H1 (cell line): ENCODE measurements at regions not wholly inside any gene's neighbourhood (a gene's known extent, or its start where the extent isn't known, plus 50 kb on each side); places are given as distances from the start of the nearest gene placed in this dataset.

ENCODE experiments used
- CTCF ChIA-PET: fragments of 300-600 bp; sonication (Branson Sonifier 250); formaldehyde crosslinking; loops from one replicate; lab custom pipeline; 2021; ENCODE audit not compliant: partially characterized antibody; lab: Charles Lee
- POLR2A ChIA-PET: fragments of 300-600 bp; sonication (Branson Sonifier 250); formaldehyde crosslinking; loops from one replicate; lab custom pipeline; 2021; ENCODE audit warnings: inconsistent platforms; ENCODE audit not compliant: partially characterized antibody; lab: Charles Lee
- DNase-seq, 2 experiments: peaks; one replicate each; pipeline versions ENCODE4 v3.0.0 to v3.0.0-alpha.2; 2010 to 2022; ENCODE audit warnings: low spot score in 2 of 2, low read depth in 1 of 2, mixed read lengths in 1 of 2
- FAIRE-seq: peaks from 2 replicates; lab custom pipeline; 2011; peaks lifted over from hg19 to GRCh38; lab: Jason Lieb, UNC
- H2AFZ ChIP-seq: 2 replicates; pipeline ENCODE4 v1.8.1; 2012; ENCODE audit warnings: low read length, inconsistent platforms
- H2AK5ac ChIP-seq: 2 replicates; pipeline ENCODE4 v1.6.1; 2013; ENCODE audit warnings: low read depth, low read length
- H2BK120ac ChIP-seq: replicated peaks from 2 replicates; pipeline ENCODE3; 2013; ENCODE audit warnings: low read depth, low read length, inconsistent platforms
- H2BK12ac ChIP-seq: 2 replicates; pipeline ENCODE4 v1.6.1; 2013; ENCODE audit warnings: low read depth, low read length
- H2BK15ac ChIP-seq: 2 replicates; pipeline ENCODE4 v1.6.1; 2013; ENCODE audit warnings: low read length
- H2BK20ac ChIP-seq: 2 replicates; pipeline ENCODE4 v1.6.1; 2013; ENCODE audit warnings: low read length
- H2BK5ac ChIP-seq: 2 replicates; pipeline ENCODE4 v1.6.1; 2013; ENCODE audit warnings: low read depth, low read length
- H3K14ac ChIP-seq: 2 replicates; pipeline ENCODE4 v1.6.1; 2013; ENCODE audit warnings: inconsistent platforms; ENCODE audit not compliant: insufficient read length
- H3K18ac ChIP-seq: 2 replicates; pipeline ENCODE4 v1.6.1; 2013; ENCODE audit warnings: low read length; ENCODE audit errors: extremely low read depth
- H3K23ac ChIP-seq: 2 replicates; pipeline ENCODE4 v1.6.1; 2013; ENCODE audit warnings: inconsistent platforms; ENCODE audit not compliant: insufficient read length
- H3K23me2 ChIP-seq: 2 replicates; pipeline ENCODE4 v1.6.1; 2013; ENCODE audit warnings: low read depth, low read length
- H3K27ac ChIP-seq: 2 replicates; pipeline ENCODE4 v1.6.1; 2011; ENCODE audit warnings: low read depth, low read length, inconsistent platforms
- H3K27me3 ChIP-seq, 4 experiments: replicated peaks in 1 of 4; 1 replicate in 1 of 4; 2 replicates in 3 of 4; pipeline versions ENCODE4 v1.6.1 to v1.8.1; 2011 to 2013; ENCODE audit warnings: low read length in 3 of 4, mild to moderate bottlenecking in 3 of 4, inconsistent platforms in 2 of 4, mixed read lengths in 2 of 4, moderate library complexity in 1 of 4; ENCODE audit not compliant: control insufficient read depth in 3 of 4, insufficient read depth in 3 of 4; ENCODE audit errors: extremely low read depth in 1 of 4
- H3K36me3 ChIP-seq, 4 experiments: 2 replicates each; pipeline versions ENCODE4 v1.6.1 to v1.8.1; 2011 to 2013; ENCODE audit warnings: mild to moderate bottlenecking in 4 of 4, low read length in 3 of 4, moderate library complexity in 2 of 4, control low read depth in 1 of 4, inconsistent platforms in 1 of 4; ENCODE audit not compliant: insufficient read depth in 4 of 4, control insufficient read depth in 2 of 4
- H3K4ac ChIP-seq: replicated peaks from 2 replicates; pipeline ENCODE3; 2013; ENCODE audit warnings: low read length, low read depth, mixed read lengths, inconsistent platforms; ENCODE audit not compliant: insufficient read length
- H3K4me1 ChIP-seq, 4 experiments: replicated peaks in 1 of 4; 1 replicate in 1 of 4; 2 replicates in 3 of 4; pipeline versions ENCODE4 v1.6.1 to v1.8.1; 2011 to 2013; ENCODE audit warnings: low read length in 3 of 4, inconsistent platforms in 2 of 4, mixed read lengths in 1 of 4; ENCODE audit not compliant: insufficient read depth in 4 of 4, control insufficient read depth in 3 of 4
- H3K4me2 ChIP-seq, 2 experiments: 2 replicates each; pipeline versions ENCODE4 v1.6.1 to v1.8.1; 2011 to 2013; ENCODE audit warnings: low read depth in 2 of 2, low read length in 2 of 2, control low read depth in 1 of 2, inconsistent platforms in 1 of 2, mild to moderate bottlenecking in 1 of 2; ENCODE audit not compliant: insufficient read depth in 1 of 2
- H3K4me3 ChIP-seq, 4 experiments: fragments of 200-600, 300-600 bp in 1 of 4; sonication (generic), shearing (Covaris generic), sonication (Bioruptor Twin) in 1 of 4; 2 replicates each; pipeline versions ENCODE4 v1.5.1 to v1.8.1; 2011 to 2016; ENCODE audit warnings: low read length in 4 of 4, low read depth in 3 of 4, control low read depth in 2 of 4, inconsistent platforms in 2 of 4, mild to moderate bottlenecking in 2 of 4, mixed read lengths in 1 of 4, moderate library complexity in 1 of 4; ENCODE audit not compliant: insufficient read depth in 2 of 4; ENCODE audit errors: extremely low read depth in 1 of 4
- H3K56ac ChIP-seq: replicated peaks from 2 replicates; pipeline ENCODE3; 2013; ENCODE audit warnings: low read depth, mild to moderate bottlenecking, mixed read lengths, low read length, inconsistent platforms; ENCODE audit not compliant: insufficient read length
- H3K79me1 ChIP-seq: 2 replicates; pipeline ENCODE4 v1.6.1; 2013; ENCODE audit warnings: low read depth, low read length, control low read depth
- H3K79me2 ChIP-seq, 2 experiments: 2 replicates each; pipeline versions ENCODE4 v1.6.1 to v1.8.1; 2012 to 2013; ENCODE audit warnings: low read length in 2 of 2, mild to moderate bottlenecking in 2 of 2, inconsistent platforms in 1 of 2; ENCODE audit not compliant: insufficient read depth in 2 of 2, control insufficient read depth in 1 of 2
- H3K9ac ChIP-seq, 4 experiments: replicated peaks in 1 of 4; 1 replicate in 1 of 4; 2 replicates in 3 of 4; pipeline versions ENCODE4 v1.6.1 to v1.8.1; 2011 to 2013; ENCODE audit warnings: low read depth in 3 of 4, low read length in 3 of 4, control low read depth in 2 of 4, mild to moderate bottlenecking in 2 of 4, moderate library complexity in 2 of 4, inconsistent platforms in 1 of 4; ENCODE audit errors: extremely low read depth in 1 of 4
- H3K9me3 ChIP-seq, 2 experiments: 2 replicates each; pipeline versions ENCODE4 v1.6.1 to v1.8.1; 2012 to 2013; ENCODE audit warnings: mild to moderate bottlenecking in 2 of 2, moderate library complexity in 2 of 2, control low read depth in 1 of 2, inconsistent platforms in 1 of 2, low read depth in 1 of 2, low read length in 1 of 2, mixed read lengths in 1 of 2; ENCODE audit not compliant: insufficient read depth in 2 of 2
- H4K20me1 ChIP-seq, 2 experiments: replicated peaks in 1 of 2; 2 replicates each; pipeline versions ENCODE3 to v1.8.1; 2011 to 2013; ENCODE audit warnings: inconsistent platforms in 2 of 2, low read length in 2 of 2, mild to moderate bottlenecking in 1 of 2; ENCODE audit not compliant: insufficient read depth in 2 of 2, control insufficient read depth in 1 of 2
- H4K5ac ChIP-seq: 2 replicates; pipeline ENCODE4 v1.6.1; 2013; ENCODE audit warnings: low read length, low read depth, mixed read lengths, inconsistent platforms; ENCODE audit not compliant: insufficient read length
- H4K8ac ChIP-seq: 2 replicates; pipeline ENCODE4 v1.8.0; 2013; ENCODE audit warnings: mild to moderate bottlenecking, moderate library complexity, low read length, inconsistent platforms; ENCODE audit not compliant: insufficient read depth; ENCODE audit errors: extremely low read depth
- H4K91ac ChIP-seq: replicated peaks from 2 replicates; pipeline ENCODE3; 2013; ENCODE audit warnings: low read length, mixed read lengths, inconsistent platforms; ENCODE audit not compliant: insufficient read length
- CBX5 ChIP-seq: fragments of 300-800, 300-1000 bp; sonication (generic); IDR thresholded peaks from 2 replicates; pipeline ENCODE4 v1.7.1; 2016; ENCODE audit warnings: antibody characterized with exemption, low read length, low read depth
- CBX8 ChIP-seq: fragments of 300-800, 300-1000 bp; sonication (generic); IDR thresholded peaks from 2 replicates; pipeline ENCODE4 v1.7.1; 2016; ENCODE audit warnings: low read depth, low read length, borderline replicate concordance
- EZH2 ChIP-seq: fragments of 200-600 bp; sonication (generic); IDR thresholded peaks from 2 replicates; pipeline ENCODE4 v1.7.1; 2012; ENCODE audit warnings: low read depth, mild to moderate bottlenecking, moderate library complexity, low read length, inconsistent platforms; ENCODE audit not compliant: severe bottlenecking
- KDM1A ChIP-seq: fragments of 200-600, 300-600 bp; sonication (generic); IDR thresholded peaks from 2 replicates; pipeline ENCODE4 v1.7.1; 2016; ENCODE audit warnings: mild to moderate bottlenecking, low read length, borderline replicate concordance
- RAD21 ChIP-seq, 2 experiments: IDR thresholded peaks in 1 of 2; conservative IDR thresholded peaks in 1 of 2; 2 replicates each; pipeline ENCODE4 v1.6.1; 2011; ENCODE audit warnings: low read depth in 2 of 2, low read length in 2 of 2, improper control_type of control experiment in 1 of 2, inconsistent platforms in 1 of 2, mild to moderate bottlenecking in 1 of 2, moderate library complexity in 1 of 2
- RNF2 ChIP-seq: fragments of 200-900, 300-1000 bp; sonication (generic); IDR thresholded peaks from 2 replicates; pipeline ENCODE4 v1.7.1; 2016; ENCODE audit warnings: borderline replicate concordance, low read depth, mild to moderate bottlenecking, antibody characterized with exemption, low read length; ENCODE audit not compliant: poor library complexity, severe bottlenecking; ENCODE audit errors: missing control alignments
- SP2 ChIP-seq: IDR thresholded peaks from 2 replicates; pipeline ENCODE4 v1.6.1; 2012; ENCODE audit warnings: mild to moderate bottlenecking, low read length, inconsistent platforms
- SRF ChIP-seq: IDR thresholded peaks from 2 replicates; pipeline ENCODE4 v1.6.1; 2011; ENCODE audit warnings: mild to moderate bottlenecking, low read depth, low read length, moderate library complexity
- TBP ChIP-seq: IDR thresholded peaks from 2 replicates; pipeline ENCODE4 v1.6.1; 2011; ENCODE audit warnings: low read depth, low read length, improper control_type of control experiment
- YY1 ChIP-seq: IDR thresholded peaks from 2 replicates; pipeline ENCODE4 v1.6.1; 2011; ENCODE audit warnings: low read depth, mild to moderate bottlenecking, low read length
- WGBS, 2 experiments: shearing (Covaris generic) in 1 of 2; methylation state at CpG; one replicate each; pipeline versions ENCODE4 v1.1.6 to v1.1.7; 2013 to 2015; ENCODE audit warnings: low lambda C conversion rate in 2 of 2, mixed read lengths in 2 of 2, inconsistent platforms in 1 of 2, low coverage in 1 of 2, missing lambda C conversion rate in 1 of 2; ENCODE audit not compliant: insufficient replicate concordance in 2 of 2, insufficient coverage in 1 of 2, insufficient read length in 1 of 2; ENCODE audit errors: extremely low coverage in 1 of 2, missing lambda C conversion rate in 1 of 2; 5-methylcytosine and 5-hydroxymethylcytosine counted together
- TF ChIP-seq, protein P1 (sequence below): IDR thresholded peaks from 2 replicates; pipeline ENCODE4 v1.6.1; 2012; ENCODE audit warnings: inconsistent platforms
- TF ChIP-seq, protein P2 (sequence below): IDR thresholded peaks from 2 replicates; pipeline ENCODE4 v1.6.1; 2012; ENCODE audit warnings: low read length, inconsistent platforms

DNA sequence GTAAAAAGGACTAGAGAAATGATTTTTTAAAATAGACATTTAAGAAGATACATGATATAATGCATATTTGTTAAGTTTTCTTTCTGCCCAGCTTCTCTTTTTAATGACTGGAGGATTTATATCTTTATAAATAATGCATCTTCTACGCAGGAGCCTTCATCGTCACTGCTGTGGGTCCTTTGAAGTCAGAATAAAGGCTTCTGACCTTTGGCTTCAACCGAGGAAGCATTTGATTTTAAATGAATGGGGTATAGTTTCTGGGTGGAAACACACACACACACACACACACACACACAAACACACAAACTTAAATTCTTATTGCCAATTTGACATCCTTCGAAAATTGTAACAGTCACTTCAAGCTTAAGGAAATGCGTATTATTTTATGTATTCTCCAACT, 690.9 kb downstream of the BRINP3 start:
- no peak overlapping the region for H3K56ac ChIP-seq
- H4K91ac ChIP-seq = no peak overlapping the region
- H3K36me3 ChIP-seq = no peaks in the 10 kb centered on the region
- H4K8ac ChIP-seq = no peak overlapping the region
- no peak overlapping the region for H2BK5ac ChIP-seq
- H4K5ac ChIP-seq = no peak overlapping the region
- H2AK5ac ChIP-seq = no peak overlapping the region
- H3K4me2 ChIP-seq = no peak overlapping the region
- H3K27ac ChIP-seq = no peak overlapping the region
- no peaks in the 10 kb centered on the region for H3K27me3 ChIP-seq
- no peak overlapping the region for H3K23ac ChIP-seq
- ChIA-PET POLR2A (no interaction called here), CTCF (no interaction called here)
- no peak overlapping the region for H3K4ac ChIP-seq
- H3K9ac ChIP-seq = no peak overlapping the region
- H3K14ac ChIP-seq = no peak overlapping the region
- H2BK15ac ChIP-seq = no peak overlapping the region
- no peak for DNase-seq
- H3K23me2 ChIP-seq = no peaks in the 10 kb centered on the region
- no peak overlapping the region for H3K4me3 ChIP-seq
- FAIRE-seq = no peak
- no peaks in the 10 kb centered on the region for H3K79me1 ChIP-seq
- no peak overlapping the region for H2AFZ ChIP-seq
- H4K20me1 ChIP-seq = no peaks in the 10 kb centered on the region
- no peaks in the 10 kb centered on the region for H3K79me2 ChIP-seq
- H2BK12ac ChIP-seq = no peak overlapping the region
- H3K4me1 ChIP-seq = no peaks in the 10 kb centered on the region
- H2BK120ac ChIP-seq = no peak overlapping the region
- H3K9me3 ChIP-seq = no peaks in the 10 kb centered on the region
- WGBS, 2 experiments = 89% methylated on average over 5 of the region's 5 CpGs; no CpG with 5 or more reads in 1 of the 2 experiments
- H3K18ac ChIP-seq = no peak overlapping the region
- no peak overlapping the region for H2BK20ac ChIP-seq
- TF ChIP-seq, protein P1, sequence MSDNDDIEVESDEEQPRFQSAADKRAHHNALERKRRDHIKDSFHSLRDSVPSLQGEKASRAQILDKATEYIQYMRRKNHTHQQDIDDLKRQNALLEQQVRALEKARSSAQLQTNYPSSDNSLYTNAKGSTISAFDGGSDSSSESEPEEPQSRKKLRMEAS = no peak
- no peak for TF ChIP-seq KDM1A
- no peak for TF ChIP-seq CBX5
- no peak for TF ChIP-seq TBP
- no peak for TF ChIP-seq SP2
- TF ChIP-seq, protein P2, sequence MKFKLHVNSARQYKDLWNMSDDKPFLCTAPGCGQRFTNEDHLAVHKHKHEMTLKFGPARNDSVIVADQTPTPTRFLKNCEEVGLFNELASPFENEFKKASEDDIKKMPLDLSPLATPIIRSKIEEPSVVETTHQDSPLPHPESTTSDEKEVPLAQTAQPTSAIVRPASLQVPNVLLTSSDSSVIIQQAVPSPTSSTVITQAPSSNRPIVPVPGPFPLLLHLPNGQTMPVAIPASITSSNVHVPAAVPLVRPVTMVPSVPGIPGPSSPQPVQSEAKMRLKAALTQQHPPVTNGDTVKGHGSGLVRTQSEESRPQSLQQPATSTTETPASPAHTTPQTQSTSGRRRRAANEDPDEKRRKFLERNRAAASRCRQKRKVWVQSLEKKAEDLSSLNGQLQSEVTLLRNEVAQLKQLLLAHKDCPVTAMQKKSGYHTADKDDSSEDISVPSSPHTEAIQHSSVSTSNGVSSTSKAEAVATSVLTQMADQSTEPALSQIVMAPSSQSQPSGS = no peak
- no peak for TF ChIP-seq RAD21 (IDR thresholded peaks at IDR 0.05 in 1 of 2, conservative IDR thresholded peaks at IDR 0.05 in 1 of 2; ENCODE audit: low read depth in 2 of 2, low read length in 2 of 2)
- no peak for TF ChIP-seq EZH2
- TF ChIP-seq CBX8 = no peak
- TF ChIP-seq YY1 = no peak
- no peak for TF ChIP-seq SRF
- no peak for TF ChIP-seq RNF2
